ENCODE measurements at regions not wholly inside any gene's neighbourhood (a gene's known extent, or its start where the extent isn't known, plus 50 kb on each side); places are given as distances from the start of the nearest gene placed in this dataset.

DNA sequence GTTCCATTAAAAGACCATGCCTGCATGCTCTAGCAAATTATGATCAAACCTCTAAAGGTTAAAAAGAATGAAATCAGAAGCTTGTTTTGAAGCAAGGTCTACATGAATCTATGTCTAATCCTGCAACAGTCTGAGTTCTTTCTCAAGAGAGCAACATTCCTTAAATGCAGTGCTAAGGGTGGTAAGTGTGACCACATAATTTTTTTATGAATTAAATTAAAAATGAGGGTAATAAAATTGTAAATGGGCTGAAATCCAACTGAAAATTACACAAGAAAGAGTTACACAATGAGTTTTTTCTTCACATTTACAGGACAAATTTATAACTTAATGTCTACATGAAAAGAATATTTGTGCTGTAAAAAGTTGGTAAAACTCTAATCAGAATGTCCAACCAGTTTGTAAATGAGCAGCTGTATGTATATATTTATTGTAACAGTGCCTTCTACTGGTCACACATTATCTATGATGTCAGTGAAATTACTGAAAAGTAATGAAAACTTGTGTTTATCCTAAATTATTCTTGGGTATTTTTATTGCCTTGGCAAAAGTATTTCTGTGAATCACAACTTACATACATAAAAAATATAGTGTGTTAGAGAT is 336.3 kb upstream of the PITX2 start:
- no peak for DNase-seq (ENCODE audit: low spot score)

- DNase-seq (ENCODE audit: low spot score): no peak
These were observed 338.2 kb upstream of the PITX2 start for GRCh38 chr4:110961066-110961465.

DNA sequence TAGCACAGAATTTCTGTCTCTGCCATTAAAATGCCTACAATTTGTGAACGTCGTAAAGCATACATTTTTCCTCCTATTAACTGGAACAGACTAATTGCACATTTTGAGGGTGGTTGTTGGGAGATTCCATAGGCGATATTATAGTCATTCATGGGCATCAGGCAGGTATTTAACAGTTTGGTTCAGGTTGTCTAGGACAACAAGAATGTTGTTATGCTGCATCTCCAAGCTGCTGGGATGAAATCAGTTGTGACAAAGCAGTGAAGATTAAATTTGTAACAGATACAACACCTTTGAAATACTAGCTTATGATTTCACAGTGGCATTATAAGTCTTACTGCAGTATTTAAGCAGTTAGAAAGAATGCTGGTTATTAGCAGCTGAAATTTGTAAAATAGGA is 339.7 kb upstream of the PITX2 start:
- DNase-seq (ENCODE audit: low spot score): no peak

GRCh38 chr4:110963662-110964280 is 340.9 kb upstream of the PITX2 start:
- DNase-seq (ENCODE audit: low spot score): no peak

GRCh38 chr4:110967936-110968335 is 345.1 kb upstream of the PITX2 start:
- DNase-seq (ENCODE audit: low spot score): no peak

GRCh38 chr4:110970642-110971041 is 347.8 kb upstream of the PITX2 start:
- DNase-seq (ENCODE audit: low spot score): peak; percentile 29

DNA sequence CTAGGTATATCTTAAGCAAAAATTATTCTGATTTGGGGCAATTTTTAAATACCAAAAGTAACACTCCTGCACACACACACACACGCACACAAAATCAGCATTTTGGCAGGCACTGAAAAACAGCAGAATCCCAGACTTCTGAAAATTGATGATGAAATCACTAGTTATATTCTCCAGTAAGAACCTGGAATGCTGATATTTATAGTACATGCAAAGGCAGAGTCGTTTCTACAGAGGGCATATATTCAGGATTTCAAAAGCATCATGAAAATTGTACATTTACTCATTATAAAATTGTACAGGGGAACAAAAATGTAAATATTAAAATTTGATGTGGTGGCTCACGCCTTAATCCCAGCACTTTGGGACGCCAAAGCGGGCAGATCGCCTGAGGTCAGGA is 352.5 kb upstream of the PITX2 start:
- DNase-seq (ENCODE audit: low spot score): no peak

- DNase-seq (ENCODE audit: low spot score): no peak
These were observed 354.7 kb upstream of the PITX2 start for GRCh38 chr4:110977554-110977953.

GRCh38 chr4:110978761-110979160 is 355.9 kb upstream of the PITX2 start:
- no peak for DNase-seq (ENCODE audit: low spot score)

DNA sequence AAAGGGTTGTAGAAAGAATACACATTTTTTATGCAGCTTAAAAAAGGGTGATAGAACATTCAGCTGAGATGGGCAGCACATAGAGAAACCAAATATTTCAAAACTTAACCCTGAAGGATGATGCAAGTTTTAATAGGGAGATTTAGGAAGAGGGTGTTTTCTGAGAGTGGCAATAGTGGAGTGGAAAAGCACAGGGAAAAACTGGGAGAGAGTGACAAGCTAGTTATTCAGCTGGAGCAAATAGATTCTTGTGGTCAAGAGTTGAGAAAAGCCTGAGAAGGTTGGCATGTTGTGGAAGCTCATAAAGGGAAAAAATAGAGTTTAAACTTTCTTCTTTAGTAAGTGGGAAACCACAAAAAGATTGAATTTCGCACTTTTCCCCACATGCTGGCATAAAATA is 359.6 kb upstream of the PITX2 start:
- no peak for DNase-seq (ENCODE audit: low spot score)

GRCh38 chr4:110988722-110989121 is 365.8 kb upstream of the PITX2 start:
- DNase-seq (ENCODE audit: low spot score): no peak

DNA sequence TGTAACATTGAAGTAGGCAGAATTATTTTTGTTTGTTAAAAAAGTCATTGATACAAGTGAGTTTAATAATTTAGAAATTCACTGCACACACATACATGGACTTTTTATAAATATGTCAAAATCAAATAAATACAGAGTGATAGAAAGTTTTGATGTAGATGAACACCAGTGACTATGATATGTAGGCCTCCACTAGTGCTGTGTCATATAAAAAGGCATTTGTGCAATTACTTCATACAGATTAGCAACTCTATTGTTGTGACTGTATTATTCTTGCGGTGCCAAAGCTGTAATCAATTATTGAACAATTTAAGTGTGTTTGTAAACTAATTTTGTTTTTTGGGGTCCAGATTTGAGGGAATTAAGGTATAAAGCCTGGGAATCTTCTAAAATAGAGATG is 366.2 kb upstream of the PITX2 start:
- DNase-seq (ENCODE audit: low spot score): no peak

DNA sequence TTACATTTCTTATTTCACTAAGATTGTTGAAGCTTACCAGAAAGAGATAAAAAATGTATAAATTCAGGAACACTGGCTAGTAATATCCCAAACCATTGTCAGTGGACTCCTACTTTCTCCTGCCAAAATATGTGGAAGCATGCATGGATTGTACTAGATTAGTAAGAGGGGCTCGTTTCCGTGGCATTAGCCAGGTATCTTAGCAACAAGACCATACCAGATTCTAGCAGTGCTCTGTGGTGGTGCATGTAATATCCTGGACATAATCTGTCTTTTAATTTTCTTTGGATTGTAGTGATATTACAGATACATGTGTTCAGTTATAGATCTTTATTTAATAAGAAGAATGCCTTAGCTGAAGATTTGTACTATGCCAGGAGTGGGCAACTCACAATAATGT is 371.9 kb upstream of the PITX2 start:
- no peak for DNase-seq (ENCODE audit: low spot score)

DNA sequence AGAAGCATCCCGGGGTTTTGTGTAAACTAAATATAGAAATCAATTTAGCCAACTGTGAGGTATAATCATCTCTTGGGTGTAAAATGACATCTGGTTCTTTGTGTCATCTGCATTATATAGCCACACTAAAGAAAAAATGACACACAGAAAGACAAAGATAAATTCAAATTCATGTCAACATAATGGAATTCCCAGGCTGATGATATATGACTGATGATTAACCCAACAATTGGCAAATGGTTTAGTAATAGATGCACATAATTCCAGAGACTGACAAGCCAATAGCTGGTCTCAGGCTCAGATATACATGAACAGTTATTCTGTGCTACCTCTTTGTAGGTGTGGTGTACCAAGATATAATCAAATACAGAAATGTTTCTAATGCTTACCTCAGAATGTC is 375.4 kb upstream of the PITX2 start:
- DNase-seq (ENCODE audit: low spot score): no peak

DNA sequence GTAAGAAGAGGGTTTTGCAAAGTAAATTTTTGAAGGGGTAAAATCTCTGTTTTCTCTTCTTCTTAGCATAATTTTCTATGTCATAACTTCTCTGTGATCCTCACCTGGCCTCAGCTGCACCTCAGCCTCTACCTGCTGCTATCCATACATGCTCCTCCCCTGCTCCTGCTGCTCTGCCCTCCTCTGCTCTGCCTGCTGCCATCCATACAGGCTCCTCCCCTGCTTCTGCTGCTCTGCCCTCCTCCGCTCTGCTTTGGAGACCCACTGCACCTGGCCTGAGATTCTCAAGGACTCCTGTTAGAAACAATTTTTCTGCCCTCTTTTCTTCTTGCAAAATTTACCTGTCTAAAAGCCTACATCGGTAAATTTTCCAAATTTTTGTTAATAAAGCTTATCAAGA is 388.6 kb upstream of the PITX2 start:
- no peak for DNase-seq (ENCODE audit: low spot score)

DNA sequence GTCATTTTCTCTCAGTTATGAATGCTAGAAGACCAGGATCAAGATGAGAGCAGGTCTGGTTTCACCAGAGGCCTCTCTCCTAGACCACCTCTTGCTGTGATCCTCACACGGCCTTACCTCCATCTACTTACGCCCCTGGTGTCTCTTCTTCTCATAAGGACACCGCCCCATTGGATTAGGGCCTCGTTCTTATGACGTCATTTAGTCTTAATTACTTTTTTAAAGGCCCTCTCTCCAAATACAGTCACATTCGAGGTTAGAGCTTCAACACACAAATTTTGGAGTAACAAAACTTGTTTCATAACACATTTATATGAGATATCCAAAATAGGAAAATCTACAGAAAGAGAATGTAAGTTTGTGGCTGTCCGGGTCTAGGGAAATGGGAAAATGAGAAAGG is 391.0 kb upstream of the PITX2 start:
- no peak for DNase-seq (ENCODE audit: low spot score)

GRCh38 chr4:111014537-111014936 is 391.7 kb upstream of the PITX2 start:
- no peak for DNase-seq (ENCODE audit: low spot score)

DNA sequence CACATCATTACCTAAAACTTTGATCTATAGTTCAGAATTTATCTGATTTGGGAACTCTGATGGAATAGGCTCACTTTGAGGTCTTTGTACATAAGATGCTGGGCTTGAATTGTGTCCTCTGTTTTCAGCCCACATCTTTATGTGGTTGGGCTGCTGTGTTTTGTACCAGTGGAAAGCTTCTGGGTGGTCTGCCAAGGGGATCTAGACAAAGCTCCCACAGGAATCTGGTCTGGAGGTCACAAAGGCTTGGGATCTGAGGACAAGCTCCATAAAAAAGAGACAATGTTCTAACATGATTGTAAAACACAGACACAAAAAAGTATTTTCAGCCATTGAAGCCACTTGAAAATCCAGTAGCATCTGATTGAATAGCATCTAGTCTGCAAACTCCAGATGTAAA is 393.5 kb upstream of the PITX2 start:
- DNase-seq (ENCODE audit: low spot score): no peak

GRCh38 chr4:111018216-111018615 is 395.3 kb upstream of the PITX2 start:
- DNase-seq (ENCODE audit: low spot score): no peak

GRCh38 chr4:111020476-111020875 is 397.6 kb upstream of the PITX2 start:
- DNase-seq (ENCODE audit: low spot score): no peak

GRCh38 chr4:111020961-111021360 is 398.1 kb upstream of the PITX2 start:
- DNase-seq (ENCODE audit: low spot score): no peak

DNA sequence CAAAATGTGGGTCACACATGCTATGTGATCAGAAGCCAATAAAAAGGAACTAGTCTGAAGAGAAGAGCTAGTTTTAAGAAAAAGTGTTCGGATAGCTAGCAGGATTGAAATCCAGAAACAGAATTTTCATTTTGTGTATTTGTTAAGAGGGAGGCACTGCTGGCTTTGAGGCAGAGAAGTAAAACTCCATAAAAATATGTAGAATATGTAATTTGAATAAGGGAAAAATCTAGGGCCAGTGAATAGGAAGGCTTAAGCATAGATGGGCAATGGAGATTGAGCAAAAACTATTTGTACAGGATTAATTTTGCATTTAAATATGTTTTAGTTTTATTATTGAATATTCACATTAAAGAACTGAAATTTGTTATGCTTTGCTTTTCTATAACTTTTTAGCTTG is 399.9 kb upstream of the PITX2 start:
- DNase-seq (ENCODE audit: low spot score): no peak

- peak; percentile 19 for DNase-seq (ENCODE audit: low spot score)
These were observed 404.6 kb upstream of the PITX2 start for GRCh38 chr4:111027526-111027925.

DNA sequence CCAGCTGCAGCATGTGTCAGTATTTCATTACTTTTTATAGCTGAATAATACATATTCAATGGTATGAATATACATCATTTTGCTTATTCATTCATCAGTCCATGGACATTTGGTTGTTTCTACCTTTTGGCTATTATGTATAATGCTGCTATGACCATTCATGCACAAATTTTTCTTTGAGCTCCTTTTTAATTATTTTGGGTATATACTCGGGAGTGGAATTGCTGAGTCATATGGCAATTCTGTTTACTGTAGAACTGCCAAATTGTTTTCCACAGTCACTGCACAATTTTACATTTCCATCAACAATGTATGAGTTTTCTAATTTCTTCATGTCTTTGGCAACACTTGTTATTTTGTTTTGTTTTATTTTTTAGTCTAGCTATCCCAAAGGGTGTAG is 405.9 kb upstream of the PITX2 start:
- DNase-seq (ENCODE audit: low spot score): no peak
